ENCODE measurements at regions not wholly inside any gene's neighbourhood (a gene's known extent, or its start where the extent isn't known, plus 50 kb on each side); places are given as distances from the start of the nearest gene placed in this dataset.

- TF ChIP-seq MAFK (conservative IDR thresholded peaks at IDR 0.05 in 1 of 2, IDR thresholded peaks at IDR 0.05 in 1 of 2; ENCODE audit: low read length in 2 of 2) (no peak), CENPBD1 (CRISPR knock-in tag; IDR thresholded peaks at IDR 0.05; ENCODE audit: borderline replicate concordance, low read depth) (no peak), ZBTB33 (CRISPR knock-in tag; IDR thresholded peaks at IDR 0.05) (no peak), CTCF (CRISPR knock-in tag; IDR thresholded peaks at IDR 0.05) (no peak), TARDBP (CRISPR knock-in tag; IDR thresholded peaks at IDR 0.05) (no peak), SMARCC2 (IDR thresholded peaks at IDR 0.05) (no peak), ZFX (CRISPR knock-in tag; IDR thresholded peaks at IDR 0.05; ENCODE audit: low read depth) (no peak), KDM6A (CRISPR knock-in tag; IDR thresholded peaks at IDR 0.05; ENCODE audit: low read depth) (no peak), POLR2AphosphoS5 (IDR thresholded peaks at IDR 0.05; ENCODE audit: low read depth, low read length) (no peak), MLX (CRISPR knock-in tag; IDR thresholded peaks at IDR 0.05) (no peak), HOXA7 (CRISPR knock-in tag; IDR thresholded peaks at IDR 0.05) (no peak), ZEB1 (IDR thresholded peaks at IDR 0.05; ENCODE audit: insufficient replicate concordance, low read depth) (no peak), ZXDC (CRISPR knock-in tag; IDR thresholded peaks at IDR 0.05) (no peak), NFIB (CRISPR knock-in tag; IDR thresholded peaks at IDR 0.05; ENCODE audit: borderline replicate concordance) (no peak)
Observed at GRCh38 chr15:95400428-95400827, 930.1 kb upstream of the NR2F2 start.
